DND-41 (cell line): ENCODE measurements at regions not wholly inside any gene's neighbourhood (a gene's known extent, or its start where the extent isn't known, plus 50 kb on each side); places are given as distances from the start of the nearest gene placed in this dataset.

Experiments
- ATAC-seq: fragments of 200-7000 bp; cut with Tn5 transposase; 3 replicates; pipeline ENCODE4 v1.9.1; 2021; ENCODE audit warnings: low read depth; ENCODE audit not compliant: insufficient read depth
- DNase-seq: peaks from one replicate; pipeline ENCODE4 v3.0.0-alpha.2; 2020
- H2AFZ ChIP-seq: 2 replicates; pipeline ENCODE4 v1.6.0; 2012; ENCODE audit warnings: low read depth, low read length
- H3K27ac ChIP-seq: 2 replicates; pipeline ENCODE4 v1.5.1; 2012; ENCODE audit warnings: low read length, inconsistent platforms
- H3K27me3 ChIP-seq: fragments of 200-600 bp; sonication (generic); 2 replicates; pipeline ENCODE4 v1.6.0; 2012; ENCODE audit warnings: low read length, mild to moderate bottlenecking, inconsistent platforms; ENCODE audit not compliant: insufficient read depth, poor library complexity
- H3K36me3 ChIP-seq: 2 replicates; pipeline ENCODE4 v1.5.1; 2012; ENCODE audit warnings: low read length, inconsistent platforms; ENCODE audit not compliant: insufficient read depth
- H3K4me1 ChIP-seq: 2 replicates; pipeline ENCODE4 v1.5.1; 2012; ENCODE audit warnings: mild to moderate bottlenecking, low read length; ENCODE audit not compliant: insufficient read depth
- H3K4me2 ChIP-seq: 2 replicates; pipeline ENCODE4 v1.6.0; 2012; ENCODE audit warnings: mild to moderate bottlenecking, moderate library complexity, low read length, inconsistent platforms; ENCODE audit not compliant: insufficient read depth
- H3K4me3 ChIP-seq, 2 experiments: fragments of 200-600 bp in 1 of 2; shearing (Covaris generic) in 1 of 2; 2 replicates each; pipeline ENCODE4 v1.5.1; 2012 to 2016; ENCODE audit warnings: inconsistent platforms in 2 of 2, low read length in 2 of 2, mild to moderate bottlenecking in 2 of 2, low read depth in 1 of 2, moderate library complexity in 1 of 2
- H3K79me2 ChIP-seq: 2 replicates; pipeline ENCODE4 v1.6.0; 2012; ENCODE audit warnings: low read length, inconsistent platforms; ENCODE audit not compliant: insufficient read depth
- H3K9ac ChIP-seq: 2 replicates; pipeline ENCODE4 v1.6.0; 2012; ENCODE audit warnings: low read depth, mild to moderate bottlenecking, inconsistent platforms, low read length, moderate library complexity
- H3K9me3 ChIP-seq: 2 replicates; pipeline ENCODE4 v1.5.1; 2012; ENCODE audit warnings: low read length, moderate library complexity, mild to moderate bottlenecking, inconsistent platforms; ENCODE audit not compliant: insufficient read depth, severe bottlenecking
- H4K20me1 ChIP-seq: 2 replicates; pipeline ENCODE4 v1.6.0; 2012; ENCODE audit warnings: low read length; ENCODE audit not compliant: insufficient read depth
- EZH2 ChIP-seq: IDR thresholded peaks from 3 replicates; pipeline ENCODE4 v1.6.1; 2012; ENCODE audit warnings: borderline replicate concordance, low read depth, mild to moderate bottlenecking, moderate library complexity, low read length, inconsistent platforms; ENCODE audit not compliant: severe bottlenecking
- TF ChIP-seq, protein P1 (sequence below): IDR thresholded peaks from 2 replicates; pipeline ENCODE4 v1.5.1; 2012; ENCODE audit warnings: borderline replicate concordance, low read length, moderate library complexity, mild to moderate bottlenecking; ENCODE audit not compliant: poor library complexity, severe bottlenecking; ENCODE audit errors: extremely low read depth

DNA sequence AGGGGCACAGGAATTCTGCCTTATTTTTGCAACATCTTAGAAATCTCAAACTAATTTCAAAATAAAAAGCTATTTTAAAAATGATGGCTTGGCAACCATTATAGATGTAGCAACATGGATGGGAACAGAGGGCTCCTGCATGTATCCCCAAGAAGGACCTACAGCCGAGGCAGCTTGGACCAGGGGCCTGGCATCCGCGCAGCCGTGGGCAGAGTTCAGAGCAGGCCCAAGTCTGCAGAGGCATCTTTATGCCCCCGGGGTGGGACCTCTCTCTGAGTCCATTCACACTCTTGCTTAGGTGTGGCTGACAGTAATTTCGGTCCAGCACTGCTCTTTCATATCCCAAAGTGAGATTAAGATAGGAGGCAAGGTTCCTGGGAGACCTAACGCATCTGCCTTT lies 425.8 kb upstream of the MYT1L start:
- Histone ChIP-seq H3K79me2 (no peaks in the 10 kb centered on the region), H3K4me1 (no peaks in the 10 kb centered on the region), H3K4me2 (no peak overlapping the region), H3K9ac (no peak overlapping the region), H3K27me3 (no peaks in the 10 kb centered on the region), H3K9me3 (peaks cover 17% of the 10 kb centered on the region), H3K27ac (no peak overlapping the region), H3K36me3 (no peaks in the 10 kb centered on the region), H2AFZ (no peak overlapping the region), H4K20me1 (no peaks in the 10 kb centered on the region), H3K4me3 (no peak overlapping the region)
- TF ChIP-seq EZH2, result no peak
- TF ChIP-seq, protein P1, sequence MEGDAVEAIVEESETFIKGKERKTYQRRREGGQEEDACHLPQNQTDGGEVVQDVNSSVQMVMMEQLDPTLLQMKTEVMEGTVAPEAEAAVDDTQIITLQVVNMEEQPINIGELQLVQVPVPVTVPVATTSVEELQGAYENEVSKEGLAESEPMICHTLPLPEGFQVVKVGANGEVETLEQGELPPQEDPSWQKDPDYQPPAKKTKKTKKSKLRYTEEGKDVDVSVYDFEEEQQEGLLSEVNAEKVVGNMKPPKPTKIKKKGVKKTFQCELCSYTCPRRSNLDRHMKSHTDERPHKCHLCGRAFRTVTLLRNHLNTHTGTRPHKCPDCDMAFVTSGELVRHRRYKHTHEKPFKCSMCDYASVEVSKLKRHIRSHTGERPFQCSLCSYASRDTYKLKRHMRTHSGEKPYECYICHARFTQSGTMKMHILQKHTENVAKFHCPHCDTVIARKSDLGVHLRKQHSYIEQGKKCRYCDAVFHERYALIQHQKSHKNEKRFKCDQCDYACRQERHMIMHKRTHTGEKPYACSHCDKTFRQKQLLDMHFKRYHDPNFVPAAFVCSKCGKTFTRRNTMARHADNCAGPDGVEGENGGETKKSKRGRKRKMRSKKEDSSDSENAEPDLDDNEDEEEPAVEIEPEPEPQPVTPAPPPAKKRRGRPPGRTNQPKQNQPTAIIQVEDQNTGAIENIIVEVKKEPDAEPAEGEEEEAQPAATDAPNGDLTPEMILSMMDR, result no peak
- no peak for ATAC-seq
- no peak for DNase-seq

DNA sequence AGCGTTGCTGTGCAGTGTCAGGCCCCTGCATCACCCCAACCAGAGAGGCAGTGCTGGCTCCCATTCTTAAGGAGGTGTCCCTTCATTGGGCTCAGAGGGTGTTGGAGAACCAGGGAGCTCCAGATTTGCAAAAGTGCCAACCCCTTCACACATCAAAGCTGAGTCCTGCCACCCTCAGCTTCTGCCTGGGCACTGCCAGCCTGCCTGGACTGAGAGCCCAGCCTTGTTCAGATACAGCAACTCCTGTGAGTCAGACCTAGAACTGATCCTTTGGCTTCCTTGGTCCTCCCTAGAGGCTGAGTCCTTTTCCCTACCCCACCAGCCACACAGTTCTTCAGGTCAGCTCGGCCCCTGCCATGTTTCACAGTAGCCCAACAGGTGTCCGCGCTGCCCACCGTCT lies 424.9 kb upstream of the MYT1L start:
- no peak for ATAC-seq
- H3K9me3 ChIP-seq, result peaks cover 22% of the 10 kb centered on the region

DNA sequence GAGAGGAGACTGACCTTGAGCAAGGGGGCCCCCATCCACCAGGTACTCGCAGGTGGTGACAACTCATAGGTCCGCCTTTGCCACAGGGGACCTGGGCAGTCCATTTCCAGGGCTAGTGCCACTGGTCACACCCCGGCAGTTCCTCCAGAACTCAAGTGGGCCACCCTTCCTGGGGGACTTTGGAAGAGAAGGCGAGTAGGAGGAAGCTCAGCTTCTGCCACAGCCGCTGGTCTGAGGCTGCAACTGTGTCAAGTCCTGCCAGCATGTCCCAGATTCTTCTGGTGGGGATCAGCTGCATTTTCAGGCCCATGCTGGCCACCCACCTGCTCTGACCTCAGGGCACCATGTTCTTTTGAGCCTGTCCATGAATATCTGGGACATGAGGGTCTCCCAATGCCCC lies 423.9 kb upstream of the MYT1L start:
- no peaks in the 10 kb centered on the region for H4K20me1 ChIP-seq
- ATAC-seq, result no peak
- H2AFZ ChIP-seq, result no peak overlapping the region

More for the DNA sequence above, 424.9 kb upstream of the MYT1L start:
- H3K4me1 ChIP-seq, result no peaks in the 10 kb centered on the region
- no peak overlapping the region for H3K4me3 ChIP-seq
- no peak overlapping the region for H3K9ac ChIP-seq
- H3K27ac ChIP-seq, result no peak overlapping the region
- no peaks in the 10 kb centered on the region for H3K79me2 ChIP-seq
- no peak for TF ChIP-seq EZH2
- TF ChIP-seq, protein P1, result no peak
- no peaks in the 10 kb centered on the region for H4K20me1 ChIP-seq
- no peaks in the 10 kb centered on the region for H3K27me3 ChIP-seq
- DNase-seq, result no peak
- H3K4me2 ChIP-seq, result no peak overlapping the region
- no peaks in the 10 kb centered on the region for H3K36me3 ChIP-seq
- no peak overlapping the region for H2AFZ ChIP-seq

More for the DNA sequence above, 423.9 kb upstream of the MYT1L start:
- Histone ChIP-seq H3K4me2 (no peak overlapping the region), H3K36me3 (no peaks in the 10 kb centered on the region), H3K27ac (no peak overlapping the region), H3K4me3 (no peak overlapping the region), H3K27me3 (no peaks in the 10 kb centered on the region), H3K9me3 (peaks cover 20% of the 10 kb centered on the region), H3K9ac (no peak overlapping the region), H3K4me1 (no peaks in the 10 kb centered on the region), H3K79me2 (no peaks in the 10 kb centered on the region)
- DNase-seq, result no peak
- no peak for TF ChIP-seq EZH2
- TF ChIP-seq, protein P1, result no peak
